GM23338 (cell line): ENCODE measurements at regions not wholly inside any gene's neighbourhood (a gene's known extent, or its start where the extent isn't known, plus 50 kb on each side); places are given as distances from the start of the nearest gene placed in this dataset.
A peak's percentile ranks its signal among the peaks of the same experiment; 100 is the strongest.

ENCODE experiments used
- ATAC-seq: fragments of 200-7000 bp; cut with Tn5 transposase; 3 replicates; pipeline ENCODE4 v1.9.1; 2020
- DNase-seq: peaks from one replicate; pipeline ENCODE4 v3.0.0-alpha.2; 2015; ENCODE audit warnings: low spot score
- H2AFZ ChIP-seq: fragments of 200-600 bp; sonication (generic); 2 replicates; pipeline ENCODE4 v1.8.0; 2016; ENCODE audit warnings: antibody characterized with exemption, mild to moderate bottlenecking, moderate library complexity
- H3F3A ChIP-seq: fragments of 200-600 bp; sonication (generic); replicated peaks from 2 replicates; pipeline ENCODE4 v1.8.0; 2017; ENCODE audit warnings: antibody characterized with exemption, mixed run types, low read depth
- H3K27ac ChIP-seq: fragments of 200-600 bp; sonication (generic); 2 replicates; pipeline ENCODE4 v1.6.1; 2016; ENCODE audit warnings: low read depth
- H3K27me3 ChIP-seq: fragments of 200-600 bp; sonication (generic); 2 replicates; pipeline ENCODE4 v1.8.0; 2016; ENCODE audit warnings: mild to moderate bottlenecking, mixed run types, moderate library complexity; ENCODE audit not compliant: insufficient read depth
- H3K36me3 ChIP-seq: fragments of 200-600 bp; sonication (generic); 2 replicates; pipeline ENCODE4 v1.8.0; 2016; ENCODE audit warnings: mild to moderate bottlenecking; ENCODE audit not compliant: insufficient read depth
- H3K4me1 ChIP-seq: fragments of 200-600 bp; sonication (generic); 2 replicates; pipeline ENCODE4 v1.8.0; 2016; ENCODE audit warnings: mild to moderate bottlenecking, moderate library complexity; ENCODE audit not compliant: insufficient read depth
- H3K4me2 ChIP-seq: fragments of 200-600 bp; sonication (generic); 2 replicates; pipeline ENCODE4 v1.7.1; 2017; ENCODE audit warnings: mixed run types
- H3K4me3 ChIP-seq: fragments of 200-600 bp; sonication (generic); 2 replicates; pipeline ENCODE4 v1.6.1; 2016; ENCODE audit warnings: mixed run types
- H3K79me2 ChIP-seq: fragments of 200-600 bp; sonication (generic); replicated peaks from 2 replicates; pipeline ENCODE4 v1.8.0; 2017; ENCODE audit warnings: mild to moderate bottlenecking; ENCODE audit not compliant: insufficient read depth
- H3K9me2 ChIP-seq: fragments of 200-600 bp; sonication (generic); 2 replicates; pipeline ENCODE4 v1.8.0; 2017; ENCODE audit not compliant: insufficient read depth
- H4K20me1 ChIP-seq: fragments of 200-600 bp; sonication (generic); replicated peaks from 2 replicates; pipeline ENCODE4 v1.8.0; 2017; ENCODE audit warnings: mild to moderate bottlenecking; ENCODE audit not compliant: insufficient read depth
- H3K27ac Mint-ChIP-seq: 2 replicates; pipeline ENCODE4 v1.8.0; 2020; ENCODE audit warnings: inconsistent platforms, mild to moderate bottlenecking, moderate library complexity, mixed read lengths
- H3K27me3 Mint-ChIP-seq: 3 replicates; pipeline ENCODE4 v1.8.0; 2022; ENCODE audit warnings: low read depth, mild to moderate bottlenecking, moderate library complexity, mixed read lengths, inconsistent platforms; ENCODE audit not compliant: insufficient read depth, poor library complexity
- H3K36me3 Mint-ChIP-seq: 3 replicates; pipeline ENCODE4 v1.8.0; 2021; ENCODE audit warnings: low read depth, mild to moderate bottlenecking, inconsistent platforms, moderate library complexity, mixed read lengths
- H3K4me1 Mint-ChIP-seq: 3 replicates; pipeline ENCODE4 v1.8.0; 2020; ENCODE audit warnings: mild to moderate bottlenecking, inconsistent platforms, mixed read lengths
- H3K4me3 Mint-ChIP-seq: 3 replicates; pipeline ENCODE4 v1.8.0; 2021; ENCODE audit warnings: moderate library complexity, mild to moderate bottlenecking, inconsistent platforms, mixed read lengths
- H3K9me3 Mint-ChIP-seq: 3 replicates; pipeline ENCODE4 v1.8.0; 2020; ENCODE audit warnings: moderate library complexity, mild to moderate bottlenecking, inconsistent platforms, mixed read lengths
- EZH2 ChIP-seq: fragments of 200-600 bp; sonication (generic); IDR thresholded peaks from one replicate; pipeline ENCODE4 v1.8.0; 2017; ENCODE audit warnings: antibody characterized with exemption, mild to moderate bottlenecking, low read depth; ENCODE audit not compliant: unreplicated experiment
- JUNB ChIP-seq: IDR thresholded peaks from one replicate; pipeline ENCODE4 v1.6.1; 2016; ENCODE audit warnings: antibody characterized with exemption; ENCODE audit not compliant: unreplicated experiment
- POLR2AphosphoS5 ChIP-seq: IDR thresholded peaks from 2 replicates; pipeline ENCODE4 v1.6.1; 2016; ENCODE audit warnings: antibody characterized with exemption, low read depth
- ZNF114 ChIP-seq: fragments of 250-450 bp; sonication (Bioruptor Pico); IDR thresholded peaks from 2 replicates; pipeline ENCODE4 v1.5.0; 2020; ENCODE audit warnings: mild to moderate bottlenecking, moderate library complexity
- ZNF331 ChIP-seq: fragments of 250-450 bp; sonication (Bioruptor Pico); IDR thresholded peaks from 2 replicates; pipeline ENCODE4 v1.5.0; 2020; ENCODE audit warnings: low read depth, mild to moderate bottlenecking, moderate library complexity
- TF ChIP-seq, protein P1 (sequence below): fragments of 250-450 bp; sonication (Bioruptor Pico); IDR thresholded peaks from 2 replicates; pipeline ENCODE4 v1.5.0; 2020; ENCODE audit warnings: mild to moderate bottlenecking, moderate library complexity
- TF ChIP-seq, protein P2 (sequence below), 2 experiments: fragments of 200-600 bp in 1 of 2; sonication (generic) in 1 of 2; conservative IDR thresholded peaks; 2 replicates each; pipeline versions ENCODE4 v1.5.1 to v1.6.1; 2016 to 2017; ENCODE audit warnings: antibody characterized with exemption in 2 of 2, low read depth in 2 of 2, mild to moderate bottlenecking in 2 of 2, moderate library complexity in 1 of 2

DNA sequence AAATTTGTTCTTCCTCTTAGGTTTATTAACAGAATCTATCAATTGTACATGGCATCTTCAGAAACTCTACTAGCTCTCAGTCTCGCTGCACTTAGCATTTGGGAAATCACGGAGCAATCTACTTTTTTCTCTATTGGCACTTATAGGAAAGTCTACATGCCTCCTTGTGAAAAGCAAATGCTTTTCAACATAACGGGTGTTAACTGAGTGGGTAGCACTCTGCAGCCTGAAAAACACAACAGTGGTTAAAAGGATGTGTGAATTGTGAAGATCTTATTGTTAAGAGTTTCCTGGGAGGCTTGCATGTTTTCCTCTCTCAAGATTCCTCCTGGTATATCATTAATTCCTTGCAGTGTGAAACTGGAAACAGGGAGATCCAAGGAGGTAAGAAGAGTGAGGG, 204.2 kb upstream of the SESN3 start:
- peaks cover 7% of the 10 kb centered on the region; the same call in 1 of the 2 replicates for H3K4me1 ChIP-seq
- ATAC-seq (no peak), DNase-seq (no peak)
- Mint-ChIP-seq H3K4me1 (peaks cover 12% of the 10 kb centered on the region), H3K9me3 (no peaks in the 10 kb centered on the region), H3K36me3 (no peaks in the 10 kb centered on the region), H3K27ac (no peak overlapping the region), H3K4me3 (no peak overlapping the region), H3K27me3 (no peaks in the 10 kb centered on the region)
- no peak overlapping the region for H3K4me2 ChIP-seq
- H2AFZ ChIP-seq = peak overlapping the region; percentile 82; the same call in 1 of the 2 replicates
- no peaks in the 10 kb centered on the region for H3K27me3 ChIP-seq
- H3K79me2 ChIP-seq = no peaks in the 10 kb centered on the region
- no peaks in the 10 kb centered on the region for H3K36me3 ChIP-seq
- no peak overlapping the region for H3K4me3 ChIP-seq
- TF ChIP-seq EZH2 (no peak), ZNF331 (CRISPR knock-in tag) (no peak), ZNF114 (no peak), POLR2AphosphoS5 (no peak), JUNB (no peak)
- TF ChIP-seq, protein P1, sequence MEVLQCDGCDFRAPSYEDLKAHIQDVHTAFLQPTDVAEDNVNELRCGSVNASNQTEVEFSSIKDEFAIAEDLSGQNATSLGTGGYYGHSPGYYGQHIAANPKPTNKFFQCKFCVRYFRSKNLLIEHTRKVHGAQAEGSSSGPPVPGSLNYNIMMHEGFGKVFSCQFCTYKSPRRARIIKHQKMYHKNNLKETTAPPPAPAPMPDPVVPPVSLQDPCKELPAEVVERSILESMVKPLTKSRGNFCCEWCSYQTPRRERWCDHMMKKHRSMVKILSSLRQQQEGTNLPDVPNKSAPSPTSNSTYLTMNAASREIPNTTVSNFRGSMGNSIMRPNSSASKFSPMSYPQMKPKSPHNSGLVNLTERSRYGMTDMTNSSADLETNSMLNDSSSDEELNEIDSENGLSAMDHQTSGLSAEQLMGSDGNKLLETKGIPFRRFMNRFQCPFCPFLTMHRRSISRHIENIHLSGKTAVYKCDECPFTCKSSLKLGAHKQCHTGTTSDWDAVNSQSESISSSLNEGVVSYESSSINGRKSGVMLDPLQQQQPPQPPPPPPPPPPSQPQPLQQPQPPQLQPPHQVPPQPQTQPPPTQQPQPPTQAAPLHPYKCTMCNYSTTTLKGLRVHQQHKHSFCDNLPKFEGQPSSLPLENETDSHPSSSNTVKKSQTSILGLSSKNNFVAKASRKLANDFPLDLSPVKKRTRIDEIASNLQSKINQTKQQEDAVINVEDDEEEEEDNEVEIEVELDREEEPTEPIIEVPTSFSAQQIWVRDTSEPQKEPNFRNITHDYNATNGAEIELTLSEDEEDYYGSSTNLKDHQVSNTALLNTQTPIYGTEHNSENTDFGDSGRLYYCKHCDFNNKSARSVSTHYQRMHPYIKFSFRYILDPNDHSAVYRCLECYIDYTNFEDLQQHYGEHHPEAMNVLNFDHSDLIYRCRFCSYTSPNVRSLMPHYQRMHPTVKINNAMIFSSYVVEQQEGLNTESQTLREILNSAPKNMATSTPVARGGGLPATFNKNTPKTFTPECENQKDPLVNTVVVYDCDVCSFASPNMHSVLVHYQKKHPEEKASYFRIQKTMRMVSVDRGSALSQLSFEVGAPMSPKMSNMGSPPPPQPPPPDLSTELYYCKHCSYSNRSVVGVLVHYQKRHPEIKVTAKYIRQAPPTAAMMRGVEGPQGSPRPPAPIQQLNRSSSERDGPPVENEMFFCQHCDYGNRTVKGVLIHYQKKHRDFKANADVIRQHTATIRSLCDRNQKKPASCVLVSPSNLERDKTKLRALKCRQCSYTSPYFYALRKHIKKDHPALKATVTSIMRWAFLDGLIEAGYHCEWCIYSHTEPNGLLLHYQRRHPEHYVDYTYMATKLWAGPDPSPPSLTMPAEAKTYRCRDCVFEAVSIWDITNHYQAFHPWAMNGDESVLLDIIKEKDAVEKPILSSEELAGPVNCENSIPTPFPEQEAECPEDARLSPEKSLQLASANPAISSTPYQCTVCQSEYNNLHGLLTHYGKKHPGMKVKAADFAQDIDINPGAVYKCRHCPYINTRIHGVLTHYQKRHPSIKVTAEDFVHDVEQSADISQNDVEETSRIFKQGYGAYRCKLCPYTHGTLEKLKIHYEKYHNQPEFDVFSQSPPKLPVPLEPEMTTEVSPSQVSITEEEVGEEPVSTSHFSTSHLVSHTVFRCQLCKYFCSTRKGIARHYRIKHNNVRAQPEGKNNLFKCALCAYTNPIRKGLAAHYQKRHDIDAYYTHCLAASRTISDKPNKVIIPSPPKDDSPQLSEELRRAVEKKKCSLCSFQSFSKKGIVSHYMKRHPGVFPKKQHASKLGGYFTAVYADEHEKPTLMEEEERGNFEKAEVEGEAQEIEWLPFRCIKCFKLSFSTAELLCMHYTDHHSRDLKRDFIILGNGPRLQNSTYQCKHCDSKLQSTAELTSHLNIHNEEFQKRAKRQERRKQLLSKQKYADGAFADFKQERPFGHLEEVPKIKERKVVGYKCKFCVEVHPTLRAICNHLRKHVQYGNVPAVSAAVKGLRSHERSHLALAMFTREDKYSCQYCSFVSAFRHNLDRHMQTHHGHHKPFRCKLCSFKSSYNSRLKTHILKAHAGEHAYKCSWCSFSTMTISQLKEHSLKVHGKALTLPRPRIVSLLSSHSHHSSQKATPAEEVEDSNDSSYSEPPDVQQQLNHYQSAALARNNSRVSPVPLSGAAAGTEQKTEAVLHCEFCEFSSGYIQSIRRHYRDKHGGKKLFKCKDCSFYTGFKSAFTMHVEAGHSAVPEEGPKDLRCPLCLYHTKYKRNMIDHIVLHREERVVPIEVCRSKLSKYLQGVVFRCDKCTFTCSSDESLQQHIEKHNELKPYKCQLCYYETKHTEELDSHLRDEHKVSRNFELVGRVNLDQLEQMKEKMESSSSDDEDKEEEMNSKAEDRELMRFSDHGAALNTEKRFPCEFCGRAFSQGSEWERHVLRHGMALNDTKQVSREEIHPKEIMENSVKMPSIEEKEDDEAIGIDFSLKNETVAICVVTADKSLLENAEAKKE (CRISPR knock-in tag) = no peak
- TF ChIP-seq, protein P2, sequence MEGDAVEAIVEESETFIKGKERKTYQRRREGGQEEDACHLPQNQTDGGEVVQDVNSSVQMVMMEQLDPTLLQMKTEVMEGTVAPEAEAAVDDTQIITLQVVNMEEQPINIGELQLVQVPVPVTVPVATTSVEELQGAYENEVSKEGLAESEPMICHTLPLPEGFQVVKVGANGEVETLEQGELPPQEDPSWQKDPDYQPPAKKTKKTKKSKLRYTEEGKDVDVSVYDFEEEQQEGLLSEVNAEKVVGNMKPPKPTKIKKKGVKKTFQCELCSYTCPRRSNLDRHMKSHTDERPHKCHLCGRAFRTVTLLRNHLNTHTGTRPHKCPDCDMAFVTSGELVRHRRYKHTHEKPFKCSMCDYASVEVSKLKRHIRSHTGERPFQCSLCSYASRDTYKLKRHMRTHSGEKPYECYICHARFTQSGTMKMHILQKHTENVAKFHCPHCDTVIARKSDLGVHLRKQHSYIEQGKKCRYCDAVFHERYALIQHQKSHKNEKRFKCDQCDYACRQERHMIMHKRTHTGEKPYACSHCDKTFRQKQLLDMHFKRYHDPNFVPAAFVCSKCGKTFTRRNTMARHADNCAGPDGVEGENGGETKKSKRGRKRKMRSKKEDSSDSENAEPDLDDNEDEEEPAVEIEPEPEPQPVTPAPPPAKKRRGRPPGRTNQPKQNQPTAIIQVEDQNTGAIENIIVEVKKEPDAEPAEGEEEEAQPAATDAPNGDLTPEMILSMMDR (conservative IDR thresholded peaks at IDR 0.05; ENCODE audit: low read depth in 2 of 2) = no peak
- H3K27ac ChIP-seq = no peak overlapping the region
- no peaks in the 10 kb centered on the region for H3F3A ChIP-seq
- no peaks in the 10 kb centered on the region for H4K20me1 ChIP-seq
- peaks cover 11% of the 10 kb centered on the region for H3K9me2 ChIP-seq
